ENCODE measurements at regions not wholly inside any gene's neighbourhood (a gene's known extent, or its start where the extent isn't known, plus 50 kb on each side); places are given as distances from the start of the nearest gene placed in this dataset.
"Not testable (repeated sequence)": the region's sequence is repeated elsewhere in the genome, so short reads cannot be mapped to it uniquely, and the experiment has no call there.

GRCh38 chr11:54927704-54928103 is 221.1 kb downstream of the OR4A5 start:
- TF ChIP-seq POLR2A (IDR thresholded peaks at IDR 0.05) (no peak), CTCF (IDR thresholded peaks at IDR 0.05) (no peak), POLR2AphosphoS5 (IDR thresholded peaks at IDR 0.05; ENCODE audit: insufficient read depth in 1 of 2, low read depth in 1 of 2) (no peak)
- no peaks in the 10 kb centered on the region for H3K36me3 ChIP-seq
- intact Hi-C loops (cut with DNase I), result no loop called here
- no peaks in the 10 kb centered on the region for H3K4me1 ChIP-seq
- no peak overlapping the region for H3K27ac ChIP-seq
- DNase-seq (ENCODE audit: extremely low spot score in 2 of 2), result no peak
- no peaks in the 10 kb centered on the region for H3K27me3 ChIP-seq
- peaks cover 17% of the 10 kb centered on the region for H3K9me3 ChIP-seq
- no peak overlapping the region for H3K4me3 ChIP-seq

GRCh38 chr11:54930930-54931329 is 224.3 kb downstream of the OR4A5 start:
- Histone ChIP-seq H3K36me3 (no peaks in the 10 kb centered on the region), H3K9me3 (peaks cover 29% of the 10 kb centered on the region), H3K4me1 (no peaks in the 10 kb centered on the region), H3K27me3 (no peaks in the 10 kb centered on the region), H3K4me3 (no peak overlapping the region), H3K27ac (no peak overlapping the region)
- no peak for TF ChIP-seq POLR2AphosphoS5 (IDR thresholded peaks at IDR 0.05; ENCODE audit: insufficient read depth in 1 of 2, low read depth in 1 of 2)
- TF ChIP-seq CTCF (IDR thresholded peaks at IDR 0.05), result no peak
- no peak for TF ChIP-seq POLR2A (IDR thresholded peaks at IDR 0.05)
- intact Hi-C loops (cut with DNase I), result no loop called here
- no peak for DNase-seq (ENCODE audit: extremely low spot score in 2 of 2)

GRCh38 chr11:54944211-54944610 is 237.6 kb downstream of the OR4A5 start:
- TF ChIP-seq POLR2A (IDR thresholded peaks at IDR 0.05) (no peak), CTCF (IDR thresholded peaks at IDR 0.05) (no peak), POLR2AphosphoS5 (IDR thresholded peaks at IDR 0.05; ENCODE audit: insufficient read depth in 1 of 2, low read depth in 1 of 2) (no peak)
- H3K36me3 ChIP-seq, result no peaks in the 10 kb centered on the region
- H3K9me3 ChIP-seq, result peaks cover 4% of the 10 kb centered on the region
- H3K4me1 ChIP-seq, result no peaks in the 10 kb centered on the region
- intact Hi-C loops (cut with DNase I), result no loop called here
- DNase-seq (ENCODE audit: extremely low spot score in 2 of 2), result no peak
- no peak overlapping the region for H3K27ac ChIP-seq
- no peaks in the 10 kb centered on the region for H3K27me3 ChIP-seq
- no peak overlapping the region for H3K4me3 ChIP-seq

- DNase-seq (ENCODE audit: extremely low spot score in 2 of 2), result no peak
- Histone ChIP-seq H3K36me3 (no peaks in the 10 kb centered on the region), H3K4me3 (no peak overlapping the region), H3K9me3 (peaks cover 4% of the 10 kb centered on the region), H3K27me3 (no peaks in the 10 kb centered on the region), H3K4me1 (no peaks in the 10 kb centered on the region), H3K27ac (no peak overlapping the region)
- TF ChIP-seq POLR2AphosphoS5 (IDR thresholded peaks at IDR 0.05; ENCODE audit: insufficient read depth in 1 of 2, low read depth in 1 of 2), result no peak
- TF ChIP-seq POLR2A (IDR thresholded peaks at IDR 0.05), result no peak
- no peak for TF ChIP-seq CTCF (IDR thresholded peaks at IDR 0.05)
- intact Hi-C loops (cut with DNase I), result no loop called here
These were observed 239.8 kb downstream of the OR4A5 start for GRCh38 chr11:54946424-54946823.

- H3K27me3 ChIP-seq; H3K4me1 ChIP-seq; intact Hi-C loops (cut with DNase I); H3K9me3 ChIP-seq; H3K27ac ChIP-seq; H3K36me3 ChIP-seq; DNase-seq (ENCODE audit: extremely low spot score in 2 of 2); H3K4me3 ChIP-seq: not testable (repeated sequence)
These were observed 240.5 kb downstream of the OR4A5 start for GRCh38 chr11:54947175-54947574.

GRCh38 chr11:54979375-54979774 is 272.7 kb downstream of the OR4A5 start:
- no peak overlapping the region for H3K27ac ChIP-seq
- H3K4me3 ChIP-seq, result no peak overlapping the region
- no peak for TF ChIP-seq POLR2A (IDR thresholded peaks at IDR 0.05)
- TF ChIP-seq POLR2AphosphoS5 (IDR thresholded peaks at IDR 0.05; ENCODE audit: insufficient read depth in 1 of 2, low read depth in 1 of 2), result no peak
- TF ChIP-seq CTCF (IDR thresholded peaks at IDR 0.05), result no peak
- intact Hi-C loops (cut with DNase I), result no loop called here
- peaks cover 10% of the 10 kb centered on the region for H3K9me3 ChIP-seq
- H3K4me1 ChIP-seq, result no peaks in the 10 kb centered on the region
- no peak for DNase-seq (ENCODE audit: extremely low spot score in 2 of 2)
- H3K36me3 ChIP-seq, result no peaks in the 10 kb centered on the region
- no peaks in the 10 kb centered on the region for H3K27me3 ChIP-seq

All from vagina (tissue), 2 donors.